Testis (tissue), 2 donors: ENCODE measurements at regions not wholly inside any gene's neighbourhood (a gene's known extent, or its start where the extent isn't known, plus 50 kb on each side); places are given as distances from the start of the nearest gene placed in this dataset.
"Not testable (repeated sequence)": the region's sequence is repeated elsewhere in the genome, so short reads cannot be mapped to it uniquely, and the experiment has no call there.

Source experiments
- DNase-seq: peaks from one replicate; pipeline ENCODE4 v3.0.0-alpha.2; 2019
- H3K27ac ChIP-seq, 2 donors: fragments of 200-600 bp; sonication (generic); one replicate each; pipeline ENCODE4 v1.5.1; 2019
- H3K27me3 ChIP-seq: fragments of 200-600 bp; sonication (generic); one replicate; pipeline ENCODE4 v1.5.1; 2019
- H3K36me3 ChIP-seq: fragments of 200-600 bp; sonication (generic); one replicate; pipeline ENCODE4 v1.5.1; 2017; ENCODE audit warnings: low read depth; ENCODE audit errors: missing control alignments
- H3K4me1 ChIP-seq: fragments of 200-600 bp; sonication (generic); one replicate; pipeline ENCODE4 v1.5.1; 2019
- H3K4me3 ChIP-seq, 2 donors: fragments of 200-600 bp; sonication (generic); one replicate each; pipeline ENCODE4 v1.5.1; 2017 to 2019
- H3K9me3 ChIP-seq: fragments of 200-600 bp; sonication (generic); one replicate; pipeline ENCODE4 v1.5.1; 2017
- CTCF ChIP-seq, 3 experiments: fragments of 450-650 bp in 2 of 3; fragments of 200-600 bp in 1 of 3; sonication (generic) in 1 of 3; IDR thresholded peaks; one replicate each; pipeline ENCODE4 v1.5.1; 2016 to 2019; ENCODE audit warnings: antibody characterized with exemption in 3 of 3, mild to moderate bottlenecking in 2 of 3, moderate library complexity in 1 of 3
- POLR2A ChIP-seq: fragments of 450-650 bp; IDR thresholded peaks from one replicate; pipeline ENCODE4 v1.6.1; 2017; ENCODE audit warnings: antibody characterized with exemption, mild to moderate bottlenecking, moderate library complexity
- WGBS, 2 donors: methylation state at CpG; one replicate each; pipeline ENCODE4 v1.1.5; 2018; 5-methylcytosine and 5-hydroxymethylcytosine counted together
- intact Hi-C: fragments of 100-400 bp; cut with DNase I; formaldehyde crosslinking; loops from one replicate; pipeline ENCODE4 v1.15.1; 2023; ENCODE audit warnings: low total_unique reads

- 74 to 79% methylated on average over 2 of the region's 2 CpGs for WGBS, 2 donors
- no peaks in the 10 kb centered on the region for H3K27me3 ChIP-seq
- no peak for DNase-seq
- H3K27ac ChIP-seq: no peak overlapping the region
- TF ChIP-seq POLR2A (no peak), CTCF (IDR thresholded peaks at IDR 0.05) (no peak)
- H3K36me3 ChIP-seq: no peaks in the 10 kb centered on the region
- no peak overlapping the region for H3K4me3 ChIP-seq
- no peaks in the 10 kb centered on the region for H3K4me1 ChIP-seq
- no peaks in the 10 kb centered on the region for H3K9me3 ChIP-seq
- intact Hi-C loops: no loop called here
Observed at GRCh38 chr9:105007143-105007542, 79.2 kb upstream of the ABCA1 start.

GRCh38 chr9:105010089-105010488, 82.1 kb upstream of the ABCA1 start:
- H3K36me3 ChIP-seq, DNase-seq, H3K27me3 ChIP-seq, H3K27ac ChIP-seq, H3K4me1 ChIP-seq, H3K9me3 ChIP-seq, intact Hi-C loops, H3K4me3 ChIP-seq: not testable (repeated sequence)
- 90 to 92% methylated on average over 3 of the region's 3 CpGs for WGBS, 2 donors

GRCh38 chr9:105021917-105022316, 94.0 kb upstream of the ABCA1 start:
- Histone ChIP-seq H3K4me3 (no peak overlapping the region), H3K36me3 (no peaks in the 10 kb centered on the region), H3K9me3 (no peaks in the 10 kb centered on the region), H3K27me3 (no peaks in the 10 kb centered on the region), H3K27ac (no peak overlapping the region), H3K4me1 (no peaks in the 10 kb centered on the region)
- no peak for DNase-seq
- intact Hi-C loops: no loop called here
- TF ChIP-seq POLR2A: no peak
- TF ChIP-seq CTCF (IDR thresholded peaks at IDR 0.05): no peak
- WGBS, 2 donors: 91 to 92% methylated on average over 3 of the region's 3 CpGs

- intact Hi-C loops, H3K4me1 ChIP-seq: not testable (repeated sequence)
- 90 to 97% methylated on average over 5 of the region's 5 CpGs for WGBS, 2 donors
Observed at GRCh38 chr9:105022545-105022944, 94.6 kb upstream of the ABCA1 start.

GRCh38 chr9:105023788-105024187, 95.8 kb upstream of the ABCA1 start:
- no peak for DNase-seq
- 89 to 90% methylated on average over 1 of the region's 1 CpG for WGBS, 2 donors
- Histone ChIP-seq H3K36me3 (no peaks in the 10 kb centered on the region), H3K4me1 (no peaks in the 10 kb centered on the region), H3K4me3 (no peak overlapping the region), H3K9me3 (no peaks in the 10 kb centered on the region), H3K27me3 (no peaks in the 10 kb centered on the region), H3K27ac (no peak overlapping the region)
- intact Hi-C loops: no loop called here
- TF ChIP-seq CTCF (IDR thresholded peaks at IDR 0.05): no peak
- no peak for TF ChIP-seq POLR2A

More at GRCh38 chr9:105022545-105022944, 94.6 kb upstream of the ABCA1 start:
- DNase-seq, H3K4me3 ChIP-seq, H3K27ac ChIP-seq, H3K9me3 ChIP-seq, H3K36me3 ChIP-seq, H3K27me3 ChIP-seq: not testable (repeated sequence)

GRCh38 chr9:105024529-105024928, 96.6 kb upstream of the ABCA1 start:
- DNase-seq: no peak
- TF ChIP-seq CTCF (IDR thresholded peaks at IDR 0.05) (no peak), POLR2A (no peak)
- WGBS, 2 donors: 88 to 90% methylated on average over 7 of the region's 7 CpGs
- Histone ChIP-seq H3K27ac (no peak overlapping the region), H3K9me3 (no peaks in the 10 kb centered on the region), H3K4me3 (no peak overlapping the region), H3K36me3 (no peaks in the 10 kb centered on the region), H3K4me1 (no peaks in the 10 kb centered on the region), H3K27me3 (no peaks in the 10 kb centered on the region)
- intact Hi-C loops: no loop called here
